ENCODE measurements at regions not wholly inside any gene's neighbourhood (a gene's known extent, or its start where the extent isn't known, plus 50 kb on each side); places are given as distances from the start of the nearest gene placed in this dataset.

DNA sequence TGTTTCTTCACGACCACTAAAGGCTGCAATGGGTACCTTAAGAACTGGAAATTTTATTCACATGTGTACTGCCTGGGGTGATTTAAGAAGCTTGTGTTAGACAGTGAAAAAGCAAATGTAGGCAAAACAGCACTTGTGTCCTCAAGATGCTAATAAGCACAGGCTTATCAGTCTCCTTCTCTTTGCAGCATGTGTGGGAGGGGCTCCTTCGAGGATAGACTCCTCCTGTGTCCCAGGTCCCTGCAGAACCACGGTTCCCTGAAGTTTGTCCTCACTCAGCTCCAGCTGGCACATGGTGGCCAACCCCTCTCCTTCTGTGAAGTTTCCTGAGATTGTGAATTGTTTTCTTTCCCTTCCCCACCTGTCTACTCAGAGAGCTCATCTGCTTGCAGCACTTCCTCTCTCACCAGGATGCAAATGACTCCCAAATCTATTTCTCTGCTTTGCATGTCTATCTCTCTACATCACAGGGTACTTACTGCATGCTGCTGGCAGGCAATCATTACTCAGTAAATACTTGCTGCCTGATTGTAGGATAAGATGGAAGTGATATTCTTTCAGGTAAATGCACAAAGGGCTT is 589.6 kb upstream of the KLHL29 start:
- no peaks in the 10 kb centered on the region for H3K4me1 ChIP-seq (replicated peaks)
- DNase-seq (ENCODE audit: low spot score): no peak
- no peaks in the 10 kb centered on the region for H3K9me3 ChIP-seq
- TF ChIP-seq, protein P1, sequence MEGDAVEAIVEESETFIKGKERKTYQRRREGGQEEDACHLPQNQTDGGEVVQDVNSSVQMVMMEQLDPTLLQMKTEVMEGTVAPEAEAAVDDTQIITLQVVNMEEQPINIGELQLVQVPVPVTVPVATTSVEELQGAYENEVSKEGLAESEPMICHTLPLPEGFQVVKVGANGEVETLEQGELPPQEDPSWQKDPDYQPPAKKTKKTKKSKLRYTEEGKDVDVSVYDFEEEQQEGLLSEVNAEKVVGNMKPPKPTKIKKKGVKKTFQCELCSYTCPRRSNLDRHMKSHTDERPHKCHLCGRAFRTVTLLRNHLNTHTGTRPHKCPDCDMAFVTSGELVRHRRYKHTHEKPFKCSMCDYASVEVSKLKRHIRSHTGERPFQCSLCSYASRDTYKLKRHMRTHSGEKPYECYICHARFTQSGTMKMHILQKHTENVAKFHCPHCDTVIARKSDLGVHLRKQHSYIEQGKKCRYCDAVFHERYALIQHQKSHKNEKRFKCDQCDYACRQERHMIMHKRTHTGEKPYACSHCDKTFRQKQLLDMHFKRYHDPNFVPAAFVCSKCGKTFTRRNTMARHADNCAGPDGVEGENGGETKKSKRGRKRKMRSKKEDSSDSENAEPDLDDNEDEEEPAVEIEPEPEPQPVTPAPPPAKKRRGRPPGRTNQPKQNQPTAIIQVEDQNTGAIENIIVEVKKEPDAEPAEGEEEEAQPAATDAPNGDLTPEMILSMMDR (IDR thresholded peaks at IDR 0.05): no peak
- TF ChIP-seq POLR2AphosphoS5 (IDR thresholded peaks at IDR 0.05) (no peak), POLR2A (IDR thresholded peaks at IDR 0.05) (no peak)
- H3K36me3 ChIP-seq: no peaks in the 10 kb centered on the region
- no peak overlapping the region for H3K4me3 ChIP-seq
- WGBS: 39% methylated on average over 3 of the region's 3 CpGs
- no peaks in the 10 kb centered on the region for H3K27me3 ChIP-seq (replicated peaks; ENCODE audit: insufficient read depth)
- intact Hi-C loops (cut with DNase I): no loop called here
- no peak overlapping the region for H3K27ac ChIP-seq

DNA sequence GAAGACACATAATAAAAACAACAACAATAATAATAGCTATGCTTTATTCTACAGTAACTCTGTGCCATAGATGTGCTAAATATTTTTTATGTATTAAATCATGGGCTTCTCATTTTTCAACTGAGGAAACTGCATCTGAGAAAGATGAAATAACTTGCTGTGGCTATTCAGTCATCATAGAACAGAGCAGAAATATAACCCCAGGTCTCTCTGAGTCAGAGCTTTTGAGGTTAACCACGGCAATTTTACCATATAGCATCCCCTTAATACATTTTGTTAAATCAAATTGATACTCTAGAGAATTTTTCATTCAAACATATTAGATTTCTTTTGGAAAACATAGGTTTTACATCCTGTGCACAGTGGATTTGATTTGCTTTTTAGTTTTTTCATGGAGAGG is 586.6 kb upstream of the KLHL29 start:
- no peaks in the 10 kb centered on the region for H3K27me3 ChIP-seq (replicated peaks; ENCODE audit: insufficient read depth)
- DNase-seq (ENCODE audit: low spot score): no peak
- no peaks in the 10 kb centered on the region for H3K4me1 ChIP-seq (replicated peaks)
- no peaks in the 10 kb centered on the region for H3K9me3 ChIP-seq
- intact Hi-C loops (cut with DNase I): no loop called here
- WGBS: 93% methylated on average over 1 of the region's 1 CpG
- H3K36me3 ChIP-seq: no peaks in the 10 kb centered on the region
- no peak overlapping the region for H3K27ac ChIP-seq
- H3K4me3 ChIP-seq: no peak overlapping the region
- TF ChIP-seq POLR2AphosphoS5 (IDR thresholded peaks at IDR 0.05) (no peak), POLR2A (IDR thresholded peaks at IDR 0.05) (no peak)
- TF ChIP-seq, protein P1 (IDR thresholded peaks at IDR 0.05): no peak

DNA sequence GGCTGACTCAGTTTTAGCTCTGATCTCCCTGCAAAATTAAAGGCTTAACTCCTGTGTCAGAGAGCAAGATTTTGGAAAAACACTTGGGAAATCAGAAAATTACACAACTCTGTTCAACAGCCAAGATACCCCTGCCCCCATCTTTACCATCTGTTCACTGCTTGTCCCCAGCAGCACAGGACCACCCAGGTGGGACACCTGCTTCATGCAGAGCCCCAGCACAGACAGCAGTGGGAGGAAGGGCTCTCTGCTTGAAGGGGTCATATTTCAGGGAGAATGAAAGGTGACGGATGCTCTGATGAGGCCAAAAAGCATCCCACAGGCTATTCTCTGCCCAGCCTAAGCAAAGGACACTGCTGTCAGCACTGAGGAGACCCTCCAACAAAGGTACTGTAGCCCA is 584.6 kb upstream of the KLHL29 start:
- 44% methylated on average over 1 of the region's 1 CpG for WGBS
- intact Hi-C loops (cut with DNase I): no loop called here
- Histone ChIP-seq H3K9me3 (no peaks in the 10 kb centered on the region), H3K36me3 (no peaks in the 10 kb centered on the region), H3K27me3 (replicated peaks; ENCODE audit: insufficient read depth) (no peaks in the 10 kb centered on the region), H3K4me1 (replicated peaks) (no peaks in the 10 kb centered on the region), H3K27ac (no peak overlapping the region), H3K4me3 (no peak overlapping the region)
- DNase-seq (ENCODE audit: low spot score): no peak
- TF ChIP-seq POLR2A (IDR thresholded peaks at IDR 0.05) (no peak), POLR2AphosphoS5 (IDR thresholded peaks at IDR 0.05) (no peak)
- TF ChIP-seq, protein P1 (IDR thresholded peaks at IDR 0.05): no peak

DNA sequence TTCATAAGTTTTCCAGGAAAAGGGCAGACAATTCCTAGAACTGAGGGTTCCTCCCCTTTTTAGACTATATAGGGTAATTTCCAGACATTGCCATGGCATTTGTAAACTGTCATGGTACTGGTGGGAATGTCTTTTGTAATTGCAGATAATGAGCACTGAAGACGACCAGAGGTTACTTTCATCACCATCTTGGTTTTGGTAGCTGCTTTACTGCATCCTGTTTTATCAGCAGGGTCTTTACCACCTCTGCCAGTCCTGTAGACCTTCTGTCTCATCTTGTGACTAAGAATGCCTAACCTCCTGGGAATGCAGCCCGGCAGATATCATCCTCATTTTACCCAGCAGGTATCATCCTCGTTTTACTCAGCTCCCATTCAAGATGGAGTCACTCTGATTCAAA is 583.9 kb upstream of the KLHL29 start:
- no peak for DNase-seq (ENCODE audit: low spot score)
- intact Hi-C loops (cut with DNase I): no loop called here
- no peak for TF ChIP-seq POLR2A (IDR thresholded peaks at IDR 0.05)
- TF ChIP-seq POLR2AphosphoS5 (IDR thresholded peaks at IDR 0.05): no peak
- TF ChIP-seq, protein P1 (IDR thresholded peaks at IDR 0.05): no peak
- Histone ChIP-seq H3K27ac (no peak overlapping the region), H3K27me3 (replicated peaks; ENCODE audit: insufficient read depth) (no peaks in the 10 kb centered on the region), H3K9me3 (no peaks in the 10 kb centered on the region), H3K4me1 (replicated peaks) (no peaks in the 10 kb centered on the region), H3K36me3 (no peaks in the 10 kb centered on the region), H3K4me3 (no peak overlapping the region)
- WGBS: 75% methylated on average over 3 of the region's 3 CpGs

DNA sequence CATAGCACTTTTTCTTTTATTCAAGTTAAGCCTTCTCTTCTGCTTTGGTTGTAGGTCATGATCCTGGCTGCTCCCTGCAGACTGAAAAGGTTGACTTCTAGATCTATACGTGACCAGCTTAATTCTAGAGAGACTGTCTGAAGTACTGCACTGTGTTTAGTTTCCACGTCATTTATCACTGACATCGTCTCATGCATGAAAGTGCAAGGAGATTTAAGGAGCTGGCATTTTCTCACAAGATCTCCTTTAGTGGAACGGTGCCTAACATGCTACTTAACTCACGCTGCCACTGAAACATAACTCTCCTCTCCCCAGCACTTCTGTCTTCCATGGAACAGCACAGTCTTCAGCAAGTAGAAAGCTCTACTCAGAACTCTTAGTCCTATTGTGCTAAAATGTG is 583.0 kb upstream of the KLHL29 start:
- TF ChIP-seq POLR2A (IDR thresholded peaks at IDR 0.05): no peak
- TF ChIP-seq, protein P1 (IDR thresholded peaks at IDR 0.05): no peak
- TF ChIP-seq POLR2AphosphoS5 (IDR thresholded peaks at IDR 0.05): no peak
- WGBS: 60% methylated on average over 5 of the region's 5 CpGs
- no peak for DNase-seq (ENCODE audit: low spot score)

More for the DNA sequence above, 583.0 kb upstream of the KLHL29 start:
- Histone ChIP-seq H3K4me3 (no peak overlapping the region), H3K36me3 (no peaks in the 10 kb centered on the region), H3K4me1 (replicated peaks) (no peaks in the 10 kb centered on the region), H3K27ac (no peak overlapping the region), H3K27me3 (replicated peaks; ENCODE audit: insufficient read depth) (no peaks in the 10 kb centered on the region), H3K9me3 (no peaks in the 10 kb centered on the region)
- intact Hi-C loops (cut with DNase I): no loop called here
